T-helper 2 cell (primary cell): ENCODE measurements at regions not wholly inside any gene's neighbourhood (a gene's known extent, or its start where the extent isn't known, plus 50 kb on each side); places are given as distances from the start of the nearest gene placed in this dataset.
"Not testable (repeated sequence)": the region's sequence is repeated elsewhere in the genome, so short reads cannot be mapped to it uniquely, and the experiment has no call there.

Source experiments
- DNase-seq, 5 experiments: peaks; one replicate each; pipeline versions ENCODE4 v3.0.0 to v3.0.0-alpha.2; 2012 to 2022

DNA sequence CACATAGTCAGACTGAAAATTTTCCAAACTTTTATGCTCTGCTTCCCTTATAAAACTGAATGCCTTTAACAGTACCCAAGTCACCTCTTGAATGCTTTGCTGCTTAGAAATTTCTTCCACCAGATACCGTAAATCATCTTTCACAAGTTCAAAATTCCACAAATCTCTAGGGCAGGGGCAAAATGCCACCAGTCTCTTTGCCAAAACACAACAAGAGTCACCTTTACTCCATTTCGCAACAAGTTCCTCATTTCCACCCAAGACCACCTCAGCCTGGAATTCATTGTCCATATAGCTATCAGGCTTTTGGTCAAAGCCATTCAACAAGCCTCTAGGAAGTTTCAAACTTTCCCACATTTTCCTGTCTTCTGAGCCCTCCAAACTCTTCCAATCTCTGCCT, 221.6 kb upstream of the ONECUT1 start:
- not testable (repeated sequence) for DNase-seq

DNA sequence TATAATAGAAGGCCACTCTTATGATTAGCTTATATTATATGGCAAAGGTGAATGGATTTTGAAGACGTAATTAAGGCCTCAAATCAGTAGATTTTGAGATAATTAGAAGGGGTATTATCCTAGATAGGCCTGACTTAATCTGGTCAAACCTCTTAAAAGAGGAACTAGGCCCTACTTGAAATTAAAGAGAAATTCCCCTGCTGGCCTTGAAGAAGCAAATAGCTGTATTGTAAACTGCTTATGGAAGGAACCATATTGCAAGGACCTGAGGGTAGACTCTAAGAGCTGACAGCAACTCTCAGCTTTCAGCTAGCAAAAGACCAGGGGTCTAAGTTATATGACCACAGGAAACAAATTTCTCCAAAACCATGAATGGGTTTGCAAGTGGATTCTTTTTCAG, 219.0 kb upstream of the ONECUT1 start:
- DNase-seq = no peak

DNA sequence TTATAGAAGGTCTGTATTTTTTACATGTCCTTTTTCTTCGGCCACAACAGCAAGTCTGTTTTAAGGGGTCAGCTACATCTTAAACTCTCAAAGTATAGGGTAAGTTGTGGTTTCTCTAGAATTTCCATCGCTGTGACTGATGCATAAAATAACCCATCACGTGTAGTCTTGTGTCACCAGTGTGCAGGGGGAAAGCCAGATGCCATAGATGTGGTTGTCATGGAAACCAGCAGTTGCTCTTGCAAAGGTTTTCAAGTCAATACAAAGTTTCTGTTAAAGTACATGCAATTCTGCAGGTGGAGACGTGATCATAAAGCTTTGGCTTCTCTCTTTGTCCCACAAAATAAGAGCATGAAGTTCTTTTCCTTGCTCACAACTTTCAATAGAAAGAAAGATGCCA, 210.3 kb upstream of the ONECUT1 start:
- no peak for DNase-seq

DNA sequence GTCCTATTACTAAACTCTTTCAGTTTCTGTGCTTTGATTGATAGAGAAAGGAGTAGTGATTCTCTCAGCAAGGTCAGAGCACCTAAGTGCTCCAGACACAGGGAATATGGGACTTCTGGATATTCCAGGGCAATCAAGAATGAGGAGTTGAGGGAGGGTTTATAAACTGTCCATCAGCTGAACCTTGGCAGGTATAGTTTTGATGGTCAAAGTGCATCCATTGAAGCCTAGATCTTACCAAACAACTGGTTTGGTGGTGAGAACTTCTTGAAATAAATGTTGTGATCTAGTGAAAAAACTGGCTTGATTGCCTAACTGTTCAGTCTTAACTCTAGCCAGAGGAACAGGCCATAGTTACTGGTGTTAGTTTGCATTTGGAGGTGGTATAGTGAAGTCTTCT, 207.0 kb upstream of the ONECUT1 start:
- no peak for DNase-seq

DNA sequence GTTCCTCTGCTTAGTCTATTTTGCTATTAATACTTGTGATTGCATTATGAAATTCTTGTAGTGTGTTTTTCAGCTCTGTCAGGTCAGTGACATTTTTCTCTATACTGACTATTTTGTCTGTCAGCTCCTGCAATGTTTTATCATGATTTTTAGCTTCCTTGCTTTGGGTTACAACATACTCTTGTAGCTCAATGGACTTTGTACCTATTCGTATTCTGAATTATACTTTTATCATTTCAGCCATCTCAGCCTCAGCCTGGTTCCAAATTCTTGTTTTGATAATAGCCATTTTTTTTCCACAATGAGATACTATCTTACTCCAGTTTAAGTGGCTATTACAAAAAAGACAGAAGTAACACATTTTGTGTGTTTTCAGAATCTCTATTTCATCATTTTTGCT, 204.2 kb upstream of the ONECUT1 start:
- DNase-seq = no peak

DNA sequence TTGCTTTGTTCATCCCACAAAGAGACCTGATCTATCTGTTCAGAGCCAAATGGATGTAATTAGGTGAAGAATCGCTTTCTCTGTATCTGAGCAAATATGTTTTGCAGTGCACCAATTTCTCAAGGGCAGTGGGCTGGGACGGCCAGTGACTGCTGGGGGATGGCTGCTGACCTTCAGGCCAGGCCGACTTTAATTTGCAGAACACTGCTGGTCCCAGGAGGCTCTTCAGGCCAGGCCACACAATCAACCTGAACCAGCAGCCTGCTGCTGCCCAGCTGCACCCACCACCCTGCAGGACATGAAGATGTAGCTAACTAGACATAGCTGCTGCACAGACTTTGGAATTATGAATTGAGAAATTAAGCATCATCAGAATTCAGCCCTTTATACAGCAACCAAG, 194.4 kb upstream of the ONECUT1 start:
- DNase-seq = no peak

DNA sequence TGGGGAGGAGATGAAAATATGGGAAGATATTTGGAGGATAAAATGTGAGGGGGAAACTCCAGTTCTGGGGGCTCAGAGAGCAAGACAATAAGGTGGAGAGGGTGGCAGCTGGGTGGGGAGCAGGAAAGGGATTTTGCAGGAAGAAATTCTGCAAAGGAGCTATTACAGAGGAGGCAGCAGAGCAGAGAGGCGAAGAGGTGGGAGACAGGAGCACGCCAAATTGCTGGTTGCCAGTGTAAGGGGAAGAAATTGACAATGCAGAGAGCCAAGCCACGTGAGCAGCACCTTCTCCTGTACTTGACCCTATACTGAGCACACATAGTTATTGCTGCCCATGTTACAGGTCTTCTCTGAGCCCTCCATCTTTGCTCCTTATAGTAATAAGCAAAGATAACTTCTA, 190.3 kb upstream of the ONECUT1 start:
- DNase-seq = no peak

DNA sequence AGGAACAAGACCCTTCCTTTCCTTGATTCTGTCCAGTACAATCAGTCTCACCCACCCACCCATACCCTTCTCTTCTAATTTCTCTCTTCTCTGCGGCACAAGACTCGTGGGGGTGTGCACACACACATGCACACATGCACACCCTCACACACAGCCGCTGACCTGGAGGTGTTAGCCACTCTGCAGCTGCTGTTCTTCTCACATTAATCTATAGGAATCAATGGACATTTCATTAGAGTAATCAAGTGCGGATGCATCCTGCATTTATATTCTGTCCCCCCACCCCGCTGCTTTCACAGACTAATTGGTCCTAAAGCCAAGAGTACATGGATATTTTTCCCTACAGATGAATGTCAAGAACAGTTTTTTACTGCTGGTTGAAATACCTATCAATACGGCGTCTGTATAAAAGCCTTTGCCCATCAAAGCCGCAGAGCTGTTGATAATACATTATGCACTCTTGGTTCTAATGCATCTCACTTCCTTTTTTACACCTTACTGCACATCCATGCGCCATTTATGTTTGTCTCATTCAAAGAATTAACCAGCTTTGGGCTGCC, 186.5 kb upstream of the ONECUT1 start:
- DNase-seq = no peak

DNA sequence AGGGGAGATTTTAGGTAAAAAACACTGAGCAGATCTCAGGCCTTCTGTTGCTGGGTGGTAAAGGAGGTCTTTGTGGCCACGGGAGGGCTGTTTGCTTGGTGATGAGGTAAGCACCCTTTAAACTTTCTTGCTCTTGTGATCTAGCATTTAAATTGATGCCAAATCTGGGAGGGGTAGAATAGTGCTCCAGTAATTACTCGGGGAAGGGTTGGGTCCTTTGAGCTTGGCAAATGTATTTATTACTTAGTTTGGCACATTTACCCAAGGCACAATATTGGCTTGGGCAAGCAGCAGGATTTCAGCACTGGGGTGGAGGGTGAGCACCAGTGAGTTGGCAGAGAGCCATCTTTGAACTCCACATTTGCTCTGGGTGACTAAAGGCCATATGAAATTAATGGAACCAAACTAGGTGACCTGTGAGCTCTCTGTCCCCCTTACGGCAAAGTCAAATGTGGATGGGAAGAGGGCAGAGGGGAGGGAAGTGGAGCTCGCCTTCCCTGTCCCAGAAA, 185.9 kb upstream of the ONECUT1 start:
- DNase-seq = no peak

DNA sequence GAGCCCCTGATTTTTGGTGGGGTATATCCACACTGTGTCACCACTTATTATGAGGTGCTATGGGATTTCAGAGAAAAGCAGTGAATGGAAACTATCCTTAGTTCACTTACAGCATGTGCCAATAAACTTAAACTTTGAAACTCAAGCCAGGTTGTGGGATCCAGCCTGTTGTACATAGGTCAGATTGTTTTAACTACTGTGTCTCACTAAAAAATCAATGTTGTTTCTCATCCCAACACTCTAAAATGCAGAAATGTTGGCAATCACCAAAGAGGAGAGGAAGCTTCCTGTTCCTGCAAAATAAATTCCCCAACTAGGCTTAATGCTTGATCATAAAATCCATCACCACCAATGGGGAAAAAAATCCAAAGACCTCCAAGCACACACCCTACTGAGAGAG, 173.7 kb upstream of the ONECUT1 start:
- DNase-seq = no peak

DNA sequence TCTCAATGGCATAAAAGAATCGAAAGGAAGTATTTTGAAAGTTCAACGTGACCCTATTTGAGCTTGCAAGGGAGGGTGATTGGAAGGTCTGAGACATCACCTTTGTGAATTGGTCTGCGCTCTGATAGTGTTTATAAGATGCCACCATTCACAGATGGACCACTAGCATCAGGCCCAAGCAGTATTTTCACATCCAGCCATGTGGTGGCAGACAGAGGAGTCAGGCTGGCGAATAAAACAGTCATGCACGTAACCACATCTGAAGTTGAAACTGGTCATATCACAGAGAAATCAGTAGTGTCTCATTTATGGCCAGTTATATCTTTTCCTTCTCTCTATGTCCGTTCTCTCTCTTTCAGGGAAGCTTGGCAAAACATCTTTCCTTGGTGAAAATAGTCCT, 170.1 kb upstream of the ONECUT1 start:
- DNase-seq = no peak

DNA sequence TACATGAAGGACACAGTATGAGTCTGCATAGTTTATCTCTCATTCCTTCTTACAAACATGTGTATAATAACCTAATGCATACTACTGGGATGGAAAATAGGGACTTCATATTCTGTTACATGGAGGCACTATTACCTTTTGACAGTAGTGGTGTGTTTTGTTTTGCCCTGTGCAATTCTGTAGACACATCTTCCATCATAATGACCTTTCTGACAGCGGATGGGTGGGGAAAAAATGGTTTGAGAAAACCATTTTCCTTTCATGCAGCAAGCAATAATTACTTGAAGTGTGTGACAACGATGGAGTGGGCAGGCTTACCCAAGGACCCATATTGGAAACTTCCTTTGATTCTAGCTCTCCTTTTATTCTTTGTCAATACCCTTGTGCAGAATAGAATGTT, 153.6 kb upstream of the ONECUT1 start:
- no peak for DNase-seq

DNA sequence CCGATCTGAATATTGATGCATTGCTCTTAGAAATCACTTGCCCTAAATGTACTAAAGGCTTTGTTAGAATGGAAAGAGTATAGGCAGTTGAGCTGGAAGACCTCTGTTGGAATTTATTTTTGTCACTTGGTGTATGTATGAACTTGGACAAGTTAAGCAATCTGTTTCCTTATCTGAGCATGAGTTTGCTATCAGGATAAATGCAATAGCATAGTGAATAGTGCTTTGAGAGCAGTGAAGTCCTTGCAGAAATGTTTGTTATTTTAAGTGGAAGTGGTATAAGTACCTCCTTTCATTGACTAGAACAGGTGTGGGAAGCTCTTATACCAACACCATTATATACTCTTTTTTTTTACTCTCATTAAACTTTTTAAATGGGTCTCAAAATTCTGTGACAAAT, 146.4 kb upstream of the ONECUT1 start:
- no peak for DNase-seq

DNA sequence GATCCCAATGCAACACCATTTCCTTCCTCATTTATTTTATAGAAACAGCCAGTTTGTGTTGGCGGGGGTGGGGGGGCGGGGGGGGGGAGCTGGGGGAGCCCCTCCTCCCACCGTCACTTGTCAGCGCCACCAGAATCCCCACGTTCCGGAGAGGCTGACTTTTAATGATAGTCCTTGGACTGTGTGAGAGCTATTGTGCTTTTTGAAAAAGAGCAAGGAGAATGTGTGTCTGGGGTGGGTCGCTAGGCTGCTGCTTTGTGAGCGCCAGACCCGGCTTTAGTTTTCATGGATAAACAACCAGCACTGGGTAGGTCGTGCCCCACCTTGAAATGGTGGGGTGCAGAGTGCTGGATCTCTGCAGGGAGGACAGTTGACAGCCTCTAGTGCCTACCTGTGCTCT, 135.0 kb upstream of the ONECUT1 start:
- DNase-seq = no peak

DNA sequence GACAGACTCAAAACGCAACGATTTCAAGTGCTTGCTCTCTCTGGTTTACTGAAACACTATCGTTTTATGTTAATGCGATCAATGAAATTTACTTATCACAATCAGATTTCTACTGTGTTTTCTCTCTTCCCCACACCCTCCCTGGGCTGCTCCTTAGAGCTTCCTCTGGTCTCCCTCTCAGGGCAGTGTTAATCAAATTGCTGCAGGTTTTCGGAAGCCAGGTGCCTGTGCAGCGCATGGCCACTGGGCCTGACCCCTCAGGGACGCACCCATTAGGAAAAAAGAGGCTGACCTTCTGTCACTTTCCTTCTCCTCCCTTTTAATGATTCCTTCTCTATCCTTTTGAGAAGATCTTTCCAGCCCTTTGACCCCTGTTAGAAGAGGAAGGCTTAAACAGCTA, 134.5 kb upstream of the ONECUT1 start:
- DNase-seq = no peak

DNA sequence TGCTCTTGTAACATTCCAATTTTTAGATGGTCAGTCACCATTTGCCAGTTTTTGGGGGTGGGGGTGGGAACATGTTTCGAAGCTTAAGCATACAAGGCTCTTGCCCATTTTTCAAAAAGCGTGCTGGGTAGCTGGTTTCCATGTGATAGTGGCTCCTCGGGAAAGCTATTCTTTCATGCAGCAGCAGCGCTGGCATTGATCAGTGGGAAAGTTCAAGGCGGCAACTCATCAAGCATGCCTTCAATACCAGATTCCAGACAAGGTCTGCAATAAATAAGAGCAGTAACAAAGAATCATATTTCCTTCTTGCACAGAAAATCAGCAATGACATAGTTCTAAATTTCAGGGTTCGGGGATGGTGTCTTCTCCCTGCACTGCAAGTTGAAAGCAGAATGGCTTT, 133.5 kb upstream of the ONECUT1 start:
- no peak for DNase-seq

DNA sequence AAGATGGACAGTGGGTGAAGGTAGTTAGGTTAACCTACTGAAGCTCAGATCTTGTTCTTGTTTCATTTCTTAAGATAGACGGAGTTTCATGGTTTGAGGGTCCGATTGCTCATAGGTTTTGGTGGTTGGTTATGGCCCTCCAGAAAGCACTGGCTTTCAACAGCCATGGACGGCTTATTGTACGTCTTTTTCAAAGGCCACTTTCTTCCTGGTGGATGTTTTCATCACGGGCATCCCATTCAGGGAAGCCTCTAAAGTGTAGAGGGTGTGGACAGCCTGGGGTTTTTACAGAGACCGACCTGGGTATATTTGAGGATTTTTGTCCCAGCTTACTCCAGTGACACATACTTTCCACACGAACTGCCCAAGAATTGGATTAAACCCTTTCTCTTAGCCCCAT, 132.7 kb upstream of the ONECUT1 start:
- DNase-seq = no peak

DNA sequence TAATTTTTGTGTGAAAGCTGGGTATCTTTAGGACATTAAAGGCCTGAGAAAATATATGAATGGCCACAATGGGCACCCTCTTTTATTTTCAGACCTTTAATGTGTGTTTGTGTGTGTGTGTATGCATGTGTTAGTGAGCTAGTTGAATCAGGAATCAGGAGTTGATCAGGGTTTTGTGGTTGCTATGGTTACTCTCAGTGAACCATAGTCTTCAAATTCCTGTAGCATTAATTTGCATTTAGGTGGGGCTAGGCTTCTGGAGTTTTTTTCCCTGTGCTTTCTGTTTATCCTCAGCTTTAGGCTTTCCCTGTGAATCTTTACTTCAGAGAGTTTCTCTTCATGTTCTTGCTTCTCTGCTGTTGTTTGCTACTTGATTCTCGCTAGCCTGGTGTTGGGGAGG, 122.0 kb upstream of the ONECUT1 start:
- DNase-seq = no peak

DNA sequence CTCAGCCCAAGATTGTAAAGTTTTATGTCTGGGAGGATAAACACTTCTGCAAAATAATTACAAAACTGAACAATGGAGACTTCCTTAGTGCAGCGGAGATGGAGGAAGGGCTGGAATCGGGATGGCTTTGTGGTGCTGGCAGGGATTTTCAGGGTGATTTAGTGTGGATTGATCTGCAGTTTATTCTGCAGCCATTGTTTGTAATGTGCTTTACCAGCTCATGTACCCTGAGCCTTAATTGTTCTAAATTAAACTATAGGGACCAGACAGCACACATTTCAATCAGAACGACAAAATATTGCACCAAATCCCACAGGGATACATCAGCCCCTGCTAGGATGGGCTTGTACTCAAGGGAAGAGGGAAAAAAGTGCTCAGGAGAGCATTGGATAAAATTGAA, 103.2 kb upstream of the ONECUT1 start:
- no peak for DNase-seq

DNA sequence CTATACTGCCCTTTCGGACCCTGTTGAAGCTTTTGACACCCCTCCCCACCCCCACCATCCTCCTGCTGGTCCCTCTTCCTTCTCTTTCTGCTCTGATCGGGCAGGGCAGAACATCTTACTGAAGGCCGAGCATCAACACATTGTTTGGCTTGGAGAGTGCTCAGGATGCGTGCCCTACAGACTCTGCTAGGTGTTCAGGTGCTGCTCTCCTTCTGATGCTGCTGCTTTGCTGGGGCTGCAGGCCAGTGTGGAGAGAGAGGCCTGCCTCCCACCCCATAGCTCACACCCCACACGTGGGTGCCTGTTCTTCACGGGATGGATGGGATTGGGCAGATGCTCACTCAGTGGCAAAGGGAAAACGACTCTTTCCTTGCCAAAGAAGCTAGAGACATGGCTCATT, 89.8 kb upstream of the ONECUT1 start:
- no peak for DNase-seq

DNA sequence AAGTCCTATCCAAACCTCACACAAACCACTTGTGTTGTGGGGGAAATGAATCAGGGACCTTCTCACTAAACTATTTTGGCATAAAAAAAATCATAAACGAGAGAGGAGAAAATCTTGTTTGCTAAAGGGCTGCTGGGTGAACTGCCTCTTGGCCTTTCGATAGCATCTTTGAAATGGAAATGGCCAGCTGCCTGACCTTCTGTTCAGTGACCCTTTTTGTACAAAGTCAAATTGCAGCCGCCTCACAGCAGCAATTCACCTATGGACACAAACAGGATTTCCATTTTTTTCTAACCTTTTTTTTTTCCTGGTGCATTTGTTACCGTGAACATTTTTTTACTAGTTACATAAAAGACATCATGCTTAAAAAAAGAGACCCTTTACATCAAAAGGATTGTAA, 89.0 kb upstream of the ONECUT1 start:
- no peak for DNase-seq

DNA sequence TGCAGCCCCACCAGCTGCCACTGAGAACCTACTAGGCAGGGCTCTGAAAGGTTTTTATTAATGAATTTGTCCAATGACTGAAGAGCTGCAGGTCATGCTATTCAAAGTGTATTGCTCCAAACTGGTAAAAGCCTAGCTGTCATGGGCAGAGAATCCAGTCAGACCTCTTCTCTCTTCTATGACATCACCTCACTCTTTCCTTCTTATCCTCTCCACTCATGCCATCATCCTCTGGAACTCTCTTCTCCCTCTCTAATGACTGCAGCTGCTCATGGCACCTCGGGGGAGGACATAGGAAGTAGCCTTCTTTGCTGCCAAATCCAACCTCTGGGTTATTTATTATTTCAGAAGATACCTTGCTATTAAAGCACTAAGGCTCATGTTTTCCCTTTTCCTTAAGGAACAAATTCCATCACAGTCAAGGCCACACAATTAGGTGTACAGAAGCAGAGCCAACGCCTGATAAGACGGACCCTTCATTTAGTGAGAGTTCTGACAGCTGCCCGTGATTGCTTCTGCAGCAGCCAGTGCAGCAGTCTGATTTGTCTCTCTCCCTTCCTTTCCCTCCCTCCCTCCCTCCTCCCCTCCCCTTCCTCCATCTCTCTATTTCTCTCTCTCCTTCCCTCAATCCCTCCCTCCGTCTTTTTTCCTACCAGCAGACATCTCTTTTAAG, 87.0 kb upstream of the ONECUT1 start:
- DNase-seq = no peak

DNA sequence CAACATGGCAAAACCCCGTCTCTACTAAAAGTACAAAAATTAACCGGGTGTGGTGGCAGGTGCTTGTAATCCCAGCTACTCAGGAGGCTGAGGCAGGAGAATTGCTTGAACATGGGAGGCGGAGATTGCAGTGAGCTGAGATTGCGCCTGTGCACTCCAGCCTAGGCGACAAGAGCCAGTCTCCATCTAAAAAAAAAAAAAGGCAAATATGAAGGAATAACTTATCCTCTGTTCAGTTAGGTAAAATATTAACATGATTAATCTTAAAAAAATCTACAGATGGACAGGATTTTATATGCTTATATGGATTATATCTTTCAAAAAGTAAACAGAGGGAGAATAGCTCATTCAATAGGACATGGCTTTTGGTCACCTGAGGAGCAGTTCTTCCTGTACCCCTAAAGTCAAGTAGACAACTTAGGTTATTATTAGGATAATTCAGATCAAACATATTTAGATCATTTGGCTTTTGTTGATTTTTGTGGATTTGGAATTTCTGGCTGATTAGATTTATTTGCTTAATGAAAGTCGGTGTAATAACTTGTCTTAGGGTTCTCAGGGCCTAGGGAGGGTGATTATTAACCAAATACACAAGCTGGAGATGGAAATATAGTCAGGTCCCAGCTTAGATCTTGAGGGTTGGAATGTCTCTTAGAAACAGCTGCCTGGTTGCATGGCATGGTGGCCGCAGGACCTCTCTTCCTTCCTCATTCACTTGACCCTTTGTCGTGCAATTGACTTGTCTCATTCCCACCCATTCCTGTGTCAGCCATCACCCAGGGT, 82.1 kb upstream of the ONECUT1 start:
- DNase-seq = no peak

DNA sequence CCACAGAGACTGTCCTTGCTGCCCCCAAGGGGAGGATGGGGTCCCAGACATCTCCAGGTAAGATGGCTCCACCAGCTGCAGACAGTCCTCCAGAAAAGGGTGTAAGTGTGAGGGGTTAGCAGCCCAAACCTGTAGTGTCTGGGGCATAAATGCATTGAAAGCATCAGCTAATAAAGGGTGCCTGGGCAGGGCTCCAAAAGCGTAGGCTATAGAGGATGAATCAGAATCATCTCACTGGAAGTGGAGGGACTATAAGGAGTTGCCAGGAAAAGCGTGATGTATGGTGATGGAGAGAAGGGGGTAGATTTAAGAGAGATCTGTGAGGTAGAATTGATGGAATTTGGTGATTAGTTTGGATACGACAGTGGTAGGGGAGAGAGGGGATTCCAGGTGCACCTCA, 79.9 kb upstream of the ONECUT1 start:
- DNase-seq = no peak
